Stimulated activated CD4-positive, alpha-beta T cell treated with anti-CD3 and anti-CD28 coated beads, Interleukin-1b, Interleukin-23, amount 100 ng/mL, for 1 hour (primary cell): ENCODE measurements at regions not wholly inside any gene's neighbourhood (a gene's known extent, or its start where the extent isn't known, plus 50 kb on each side); places are given as distances from the start of the nearest gene placed in this dataset.

ENCODE experiments used
- DNase-seq, 2 donors: peaks; one replicate each; pipeline ENCODE4 v3.0.0-alpha.2; 2020; ENCODE audit warnings: low read depth in 2 of 2

GRCh38 chr6:105495515-105495914 lies 92.6 kb upstream of the PREP start:
- no peak for DNase-seq

DNA sequence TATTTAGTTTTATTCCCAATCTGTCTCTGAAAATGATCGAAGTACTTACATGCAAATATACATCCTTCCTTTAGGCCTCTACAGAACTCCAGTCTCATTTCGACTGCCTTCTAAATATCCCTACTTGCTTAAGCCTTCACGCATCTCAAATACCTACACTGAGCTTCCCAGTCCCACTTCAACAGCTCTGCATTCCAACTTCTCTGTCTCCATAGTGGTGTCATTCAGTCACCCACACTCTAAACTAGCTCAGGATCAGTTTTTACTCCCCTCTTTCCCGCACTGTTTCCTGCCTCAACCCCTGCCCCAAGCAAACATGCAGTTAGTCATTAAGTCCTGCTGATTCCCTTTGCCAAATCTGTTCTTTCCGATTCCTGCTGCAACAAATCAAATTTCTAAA lies 91.8 kb upstream of the PREP start:
- no peak for DNase-seq

DNA sequence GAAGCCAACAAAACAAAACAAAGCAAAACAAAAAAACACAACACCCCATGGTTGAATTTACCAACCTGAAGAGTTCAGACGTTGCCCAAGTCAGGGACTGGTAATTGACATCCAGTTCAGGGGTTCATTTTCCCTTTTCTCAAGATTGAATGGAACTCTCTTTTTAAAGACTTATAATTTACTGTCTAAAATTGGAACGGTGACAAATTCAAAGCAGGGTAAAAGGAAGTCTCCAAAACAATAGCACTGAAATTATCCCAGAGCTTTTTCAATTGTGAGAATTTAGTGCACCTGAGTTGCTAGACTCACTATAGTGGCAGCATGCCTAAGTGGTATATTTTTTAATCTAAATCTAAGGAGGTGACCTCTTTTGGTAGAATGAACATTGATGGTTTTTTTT lies 90.9 kb upstream of the PREP start:
- no peak for DNase-seq

DNA sequence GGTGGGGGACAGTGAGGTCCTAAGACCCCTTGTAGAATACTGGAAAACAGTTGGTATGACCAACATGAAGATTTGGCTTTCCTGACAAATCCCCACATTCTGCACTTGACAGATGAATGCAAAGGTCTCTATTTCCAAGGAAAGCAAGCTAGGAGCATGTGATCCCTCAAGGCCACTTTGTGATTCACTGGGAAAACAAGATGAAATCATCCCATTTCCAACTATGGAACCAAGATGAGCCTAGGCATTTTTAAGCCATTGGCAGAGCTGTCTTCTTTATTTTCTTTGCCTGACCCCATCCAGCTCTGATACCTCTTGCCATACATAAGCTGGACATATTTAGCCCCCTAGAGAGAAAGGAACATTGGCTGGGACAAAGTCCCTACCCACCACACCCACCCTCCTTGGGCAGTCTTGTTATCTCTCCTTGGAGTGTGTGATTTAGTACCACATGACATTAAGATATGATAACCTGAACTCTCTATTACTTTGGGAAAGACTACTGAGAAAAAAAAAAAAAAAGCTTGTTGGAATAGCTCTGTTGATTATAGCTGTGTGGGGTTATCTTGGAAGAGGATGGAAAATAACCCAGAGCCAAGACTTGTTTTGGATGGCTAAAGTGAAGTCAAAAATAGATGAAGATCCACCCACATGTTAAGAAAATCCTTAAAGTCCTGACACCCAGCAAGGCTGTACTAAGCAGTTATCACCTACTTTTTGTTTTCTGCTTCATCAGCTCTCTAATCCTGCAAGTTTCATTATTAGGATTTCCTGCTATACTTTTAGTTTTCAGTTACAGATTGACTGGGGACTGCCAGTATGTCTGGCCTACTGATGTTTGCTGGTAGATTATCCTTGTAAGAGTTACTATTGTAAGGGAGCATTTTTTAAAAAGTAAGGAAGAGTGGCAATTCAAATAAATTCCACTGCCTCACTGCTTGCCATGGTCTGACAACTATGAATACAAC lies 90.1 kb upstream of the PREP start:
- DNase-seq = no peak

DNA sequence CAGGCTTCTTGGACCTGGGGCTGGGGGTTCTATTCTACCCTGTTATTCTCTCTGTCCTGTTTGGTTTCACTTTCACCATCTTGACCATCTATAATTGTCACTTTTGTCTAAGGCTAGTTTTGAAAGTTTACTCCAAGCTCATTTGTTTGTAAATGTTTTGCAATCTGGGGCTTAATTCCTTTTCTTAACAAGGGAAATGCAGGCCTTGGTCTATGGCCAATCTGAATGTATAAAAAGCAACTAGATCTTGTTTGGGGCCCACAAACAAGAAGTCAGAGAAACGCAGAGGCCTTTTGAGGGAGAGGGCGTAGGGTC lies 86.3 kb upstream of the PREP start:
- no peak for DNase-seq

DNA sequence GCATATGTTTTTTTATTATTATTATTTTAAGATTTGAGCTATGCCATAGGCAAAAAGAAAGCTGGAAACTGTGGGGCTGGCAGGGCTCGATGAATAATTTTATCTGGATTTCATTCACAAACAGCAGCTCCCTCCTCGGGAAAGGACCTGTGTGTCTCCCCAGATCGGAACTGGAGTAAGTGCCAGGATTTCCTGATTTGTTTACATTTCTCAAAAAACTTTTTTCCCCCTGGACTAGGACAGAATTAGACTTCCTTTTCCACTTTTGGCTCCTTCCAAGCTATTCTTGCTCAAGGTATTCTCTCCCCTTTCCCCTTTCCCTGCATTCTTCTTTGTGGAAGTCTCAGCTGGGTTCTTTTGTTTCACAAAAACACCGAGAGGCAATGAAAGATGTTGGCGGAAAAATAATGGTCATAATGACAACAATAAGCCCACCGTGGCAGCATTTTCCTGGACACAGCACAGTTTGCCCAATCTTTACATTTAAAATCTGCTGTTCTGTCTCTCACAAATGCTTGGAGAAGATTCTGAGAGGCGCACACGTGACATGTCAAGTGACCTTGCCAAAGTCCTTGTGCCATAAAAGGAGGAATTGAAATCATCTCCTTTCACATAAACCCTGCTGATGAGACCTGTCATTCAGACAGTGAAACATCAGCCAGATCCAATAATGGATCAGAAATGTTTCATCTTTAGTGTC lies 85.8 kb upstream of the PREP start:
- no peak for DNase-seq

- DNase-seq = no peak
Measured at GRCh38 chr6:105487040-105487790, 84.3 kb upstream of the PREP start.

- DNase-seq = no peak
Measured at GRCh38 chr6:105485456-105485855, 82.6 kb upstream of the PREP start.

GRCh38 chr6:105484238-105485161 lies 81.6 kb upstream of the PREP start:
- no peak for DNase-seq

DNA sequence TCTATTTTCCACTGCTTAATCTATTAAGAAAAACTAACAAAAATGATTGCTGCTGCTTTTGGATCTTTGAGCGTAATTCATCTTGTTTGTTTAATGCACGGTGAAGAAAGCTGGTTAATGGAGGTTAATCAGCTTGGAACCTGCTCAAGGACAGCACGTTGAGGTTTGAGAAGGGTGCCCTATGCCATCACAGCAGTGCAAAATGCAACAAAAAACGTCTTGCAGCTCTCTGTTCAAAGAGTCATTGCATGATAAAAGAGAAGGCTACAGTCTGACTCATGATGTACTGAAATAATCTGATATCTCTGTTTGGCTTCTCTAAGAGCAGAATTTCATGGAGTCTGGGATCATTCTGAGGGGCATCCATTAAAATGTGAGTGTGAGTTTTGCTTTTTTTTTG lies 80.6 kb upstream of the PREP start:
- no peak for DNase-seq

DNA sequence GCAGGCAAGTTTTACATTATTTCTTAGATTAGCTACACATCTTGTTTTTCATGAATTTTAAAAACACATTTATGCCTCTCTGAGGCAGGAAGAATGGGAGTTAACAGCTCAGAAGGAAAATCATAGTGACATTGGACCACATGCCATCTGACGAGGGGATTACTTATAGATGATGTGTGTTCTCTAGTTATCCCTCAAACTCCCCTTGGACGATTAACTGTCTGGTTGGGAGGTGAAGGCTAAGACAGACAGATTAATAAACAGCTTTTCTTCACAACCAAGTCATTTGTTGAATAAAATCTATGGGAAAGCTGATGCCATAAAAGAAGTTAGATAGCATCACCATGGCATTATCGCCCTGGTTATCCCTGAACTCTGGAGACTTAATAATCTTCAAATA lies 80.0 kb upstream of the PREP start:
- DNase-seq = no peak

DNA sequence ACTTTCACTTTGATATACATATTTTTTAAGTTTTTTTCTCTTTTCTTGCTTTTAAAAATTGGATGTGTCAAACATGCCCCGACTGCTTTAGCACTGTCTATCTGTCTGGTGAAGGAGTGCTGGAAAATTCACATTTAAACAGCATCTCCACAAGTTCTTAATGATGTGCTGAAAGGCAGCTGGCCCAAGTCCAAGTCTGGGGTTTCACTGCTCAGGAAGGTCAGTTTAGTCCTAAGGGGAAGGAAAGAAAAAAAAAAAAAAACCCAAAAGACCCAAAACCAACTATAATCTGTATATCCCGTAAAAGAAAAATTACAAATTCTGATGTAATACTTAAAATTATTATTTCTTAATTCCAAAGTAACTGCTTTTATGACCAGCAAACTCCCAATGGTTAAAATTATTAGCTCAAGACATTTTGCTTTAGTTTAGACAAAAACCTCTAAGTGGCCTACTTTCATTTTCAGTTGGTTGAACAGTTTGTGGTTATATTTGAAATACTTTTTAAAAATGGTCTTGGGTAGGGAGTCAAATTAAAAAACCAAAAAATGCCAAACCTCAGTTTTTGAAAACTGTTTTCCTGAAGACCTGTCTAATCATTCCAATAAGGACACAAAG lies 79.5 kb upstream of the PREP start:
- no peak for DNase-seq

DNA sequence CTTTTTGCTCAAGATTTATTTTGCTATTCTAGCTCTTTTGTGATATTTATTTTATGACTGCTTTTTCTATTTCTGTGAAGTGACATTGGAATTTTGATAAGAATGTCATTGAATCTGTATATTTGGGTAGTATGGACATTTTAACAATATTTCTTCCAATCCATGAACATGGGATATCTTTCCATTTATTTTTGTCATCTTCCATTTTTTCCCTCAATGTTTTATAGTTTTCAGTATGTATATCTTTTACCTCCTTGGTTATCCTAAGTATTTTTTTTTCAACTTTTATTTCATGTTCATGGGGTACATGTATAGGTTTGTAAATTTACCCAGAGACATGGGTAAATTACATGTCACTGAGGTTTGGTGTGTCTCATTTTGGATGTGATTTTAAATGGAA lies 74.1 kb upstream of the PREP start:
- no peak for DNase-seq

DNA sequence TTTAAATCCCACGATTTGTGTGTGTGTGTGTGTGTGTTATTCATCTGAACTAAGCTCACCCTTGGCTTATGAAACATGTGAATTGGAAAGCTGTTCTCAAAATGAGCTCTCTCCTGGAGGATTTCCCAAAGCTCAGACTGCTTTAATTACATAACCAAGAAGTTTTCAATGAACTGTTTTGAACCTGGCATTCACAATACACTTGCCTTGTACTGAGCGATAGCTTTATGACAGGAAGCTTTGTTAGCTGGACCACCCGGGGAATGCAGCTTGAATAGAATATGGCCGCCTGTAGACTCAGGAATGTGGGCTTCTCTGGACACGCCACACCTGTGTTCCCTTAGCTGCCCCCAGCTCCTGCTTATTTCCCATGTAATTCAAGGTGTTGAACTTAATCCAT lies 71.4 kb upstream of the PREP start:
- DNase-seq = no peak

DNA sequence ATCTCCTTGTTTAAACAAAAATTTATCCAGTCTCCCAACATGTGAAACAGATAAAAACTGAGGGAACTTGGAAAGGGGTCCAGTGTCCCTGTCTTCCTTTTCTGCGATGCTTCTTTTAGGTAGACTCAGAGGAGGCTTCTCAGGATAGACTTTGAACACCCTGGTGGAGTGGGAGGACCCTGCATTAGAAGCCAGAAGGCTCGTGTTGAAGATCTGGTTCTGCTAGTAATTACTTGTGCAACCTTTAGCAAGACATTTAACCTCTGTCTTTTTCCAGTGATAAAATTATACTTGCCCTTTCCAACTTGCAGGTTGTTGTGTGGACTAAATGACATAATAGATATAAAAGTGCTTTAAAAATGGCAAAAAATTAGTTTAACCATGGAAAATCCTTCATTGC lies 67.1 kb upstream of the PREP start:
- DNase-seq = no peak

DNA sequence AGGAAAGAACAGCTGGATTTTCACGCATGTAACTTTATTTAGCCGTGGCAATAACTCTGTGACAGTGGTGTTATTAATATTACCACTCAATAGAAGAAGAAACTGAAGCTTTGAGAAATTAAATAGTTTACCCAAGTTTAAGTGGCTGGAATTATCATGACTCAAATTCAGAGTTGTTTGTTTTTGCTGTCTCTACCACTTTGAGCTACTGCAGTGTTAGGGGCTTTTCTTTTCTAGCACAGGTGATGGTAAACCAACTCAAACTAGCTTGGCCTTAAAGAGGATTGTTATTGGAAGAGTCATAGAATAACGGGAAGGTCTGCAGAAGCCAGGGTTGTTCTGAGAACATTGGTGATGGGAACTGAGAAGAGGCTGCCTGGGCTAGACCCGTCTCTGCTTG lies 66.0 kb upstream of the PREP start:
- no peak for DNase-seq

DNA sequence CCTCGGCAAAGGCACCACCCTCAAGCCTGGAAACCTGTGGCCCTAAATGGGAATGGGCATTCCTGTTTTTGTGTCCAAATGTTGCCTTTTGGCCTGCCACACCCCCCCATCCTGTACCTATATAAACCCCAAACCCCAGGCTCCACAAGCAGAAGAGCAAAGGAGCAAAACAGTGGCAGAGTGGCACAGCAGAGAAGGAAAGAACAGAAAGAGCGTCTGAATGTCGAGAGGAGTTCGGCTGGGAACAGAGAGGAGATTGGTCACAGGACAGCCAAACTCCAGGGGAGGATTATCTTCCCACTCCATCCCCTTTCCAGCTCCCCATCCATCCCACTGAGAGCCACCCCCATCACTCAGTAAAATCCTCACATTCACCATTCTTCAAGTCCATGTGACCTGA lies 58.0 kb upstream of the PREP start:
- DNase-seq = no peak

DNA sequence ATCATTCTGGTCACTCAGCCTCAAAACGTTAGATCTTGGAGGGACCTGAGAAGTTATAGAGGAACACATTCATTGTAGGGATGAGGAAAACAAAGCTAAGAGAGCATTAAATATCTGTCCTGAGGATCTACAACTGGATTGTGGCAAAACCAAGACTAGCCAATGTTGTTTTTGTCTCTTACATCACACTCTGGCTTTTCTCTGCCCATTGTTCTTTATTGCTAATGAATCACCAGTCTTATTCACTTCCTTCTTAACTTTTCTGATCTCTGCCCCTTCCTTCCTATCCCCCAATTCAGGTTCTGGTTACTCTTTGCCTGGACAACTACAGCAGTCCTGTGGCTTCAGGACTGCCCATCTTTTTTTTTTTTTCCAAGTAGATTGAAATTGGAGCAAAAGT lies 57.0 kb upstream of the PREP start:
- no peak for DNase-seq

DNA sequence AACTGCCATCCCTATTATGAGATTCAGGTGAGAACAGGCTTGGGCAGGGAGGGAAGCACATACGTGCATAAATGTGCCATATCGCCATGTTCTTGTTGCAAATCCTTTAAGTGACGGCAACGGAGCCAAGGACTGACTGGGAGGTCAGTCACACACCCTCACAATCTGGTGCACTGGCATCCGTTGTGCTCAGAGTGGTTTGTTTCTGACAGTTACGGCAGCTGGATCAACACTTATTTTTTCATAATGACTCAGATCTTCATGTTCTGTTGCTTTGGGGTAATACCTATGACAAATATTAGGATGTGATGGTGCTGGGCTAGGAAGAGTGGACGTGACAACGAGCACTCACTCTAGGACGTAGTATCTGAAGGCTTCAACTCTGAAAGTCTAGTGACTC lies 56.2 kb upstream of the PREP start:
- no peak for DNase-seq

DNA sequence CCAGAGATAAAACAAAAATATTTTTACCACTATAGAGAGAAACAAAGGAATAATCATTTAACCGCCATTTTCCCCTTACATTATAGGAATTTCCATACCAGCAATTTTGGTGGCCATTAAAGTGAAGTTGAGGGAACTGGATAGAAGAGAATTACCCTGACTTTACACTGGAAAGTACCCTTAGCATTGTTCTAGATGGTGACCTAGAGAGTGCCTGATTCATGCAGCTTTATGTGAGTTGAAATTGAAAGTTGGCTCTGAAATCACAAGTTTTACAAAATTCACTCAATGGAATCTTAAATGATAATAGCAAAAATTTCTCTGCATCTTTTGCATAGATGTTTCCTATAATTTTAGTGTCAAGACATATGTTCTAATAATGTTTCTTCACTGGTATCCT lies 55.7 kb upstream of the PREP start:
- DNase-seq = no peak

GRCh38 chr6:105458084-105458483 lies 55.2 kb upstream of the PREP start:
- DNase-seq = no peak
